ENCODE measurements at regions not wholly inside any gene's neighbourhood (a gene's known extent, or its start where the extent isn't known, plus 50 kb on each side); places are given as distances from the start of the nearest gene placed in this dataset.

GRCh38 chr12:104827587-104827986, 130.5 kb downstream of the SLC41A2 start:
- intact Hi-C loops (cut with micrococcal nuclease; ENCODE audit: unreplicated experiment): no loop called here
- Mint-ChIP-seq H3K4me3 (ENCODE audit: low read depth, unreplicated experiment) (no peak overlapping the region), H3K36me3 (ENCODE audit: insufficient read depth, unreplicated experiment) (no peaks in the 10 kb centered on the region), H3K27ac (ENCODE audit: unreplicated experiment) (no peak overlapping the region), H3K27me3 (ENCODE audit: unreplicated experiment) (no peaks in the 10 kb centered on the region), H3K9me3 (ENCODE audit: low read depth, unreplicated experiment) (peaks cover 7% of the 10 kb centered on the region), H3K4me1 (ENCODE audit: low read depth, unreplicated experiment) (no peaks in the 10 kb centered on the region)
- CTCF ChIA-PET: no interaction called here
- TF ChIP-seq CTCF (IDR thresholded peaks at IDR 0.05; ENCODE audit: unreplicated experiment): no peak
- no peak for DNase-seq
- BruUV-seq (replicated peaks): no TSS peak

- peaks cover 7% of the 10 kb centered on the region for H3K9me3 Mint-ChIP-seq (ENCODE audit: low read depth, unreplicated experiment)
- H3K36me3 Mint-ChIP-seq (ENCODE audit: insufficient read depth, unreplicated experiment): no peaks in the 10 kb centered on the region
- no peak for DNase-seq
- intact Hi-C loops (cut with micrococcal nuclease; ENCODE audit: unreplicated experiment): no loop called here
- BruUV-seq (replicated peaks): no TSS peak
- H3K4me1 Mint-ChIP-seq (ENCODE audit: low read depth, unreplicated experiment): no peaks in the 10 kb centered on the region
- CTCF ChIA-PET: no interaction called here
- no peaks in the 10 kb centered on the region for H3K27me3 Mint-ChIP-seq (ENCODE audit: unreplicated experiment)
- no peak overlapping the region for H3K4me3 Mint-ChIP-seq (ENCODE audit: low read depth, unreplicated experiment)
- H3K27ac Mint-ChIP-seq (ENCODE audit: unreplicated experiment): no peak overlapping the region
- no peak for TF ChIP-seq CTCF (IDR thresholded peaks at IDR 0.05; ENCODE audit: unreplicated experiment)
Observed at GRCh38 chr12:104825408-104825807, 132.7 kb downstream of the SLC41A2 start.

- Mint-ChIP-seq H3K4me3 (ENCODE audit: low read depth, unreplicated experiment) (no peak overlapping the region), H3K4me1 (ENCODE audit: low read depth, unreplicated experiment) (no peaks in the 10 kb centered on the region), H3K36me3 (ENCODE audit: insufficient read depth, unreplicated experiment) (no peaks in the 10 kb centered on the region), H3K27ac (ENCODE audit: unreplicated experiment) (no peak overlapping the region), H3K9me3 (ENCODE audit: low read depth, unreplicated experiment) (peaks cover 7% of the 10 kb centered on the region), H3K27me3 (ENCODE audit: unreplicated experiment) (no peaks in the 10 kb centered on the region)
- CTCF ChIA-PET: no interaction called here
- DNase-seq: no peak
- no TSS peak for BruUV-seq (replicated peaks)
- intact Hi-C loops (cut with micrococcal nuclease; ENCODE audit: unreplicated experiment): no loop called here
- TF ChIP-seq CTCF (IDR thresholded peaks at IDR 0.05; ENCODE audit: unreplicated experiment): no peak
Observed at GRCh38 chr12:104823985-104824461, 134.1 kb downstream of the SLC41A2 start.

GRCh38 chr12:104822941-104823340, 135.1 kb downstream of the SLC41A2 start:
- Mint-ChIP-seq H3K27me3 (ENCODE audit: unreplicated experiment) (no peaks in the 10 kb centered on the region), H3K36me3 (ENCODE audit: insufficient read depth, unreplicated experiment) (no peaks in the 10 kb centered on the region), H3K27ac (ENCODE audit: unreplicated experiment) (no peak overlapping the region), H3K4me1 (ENCODE audit: low read depth, unreplicated experiment) (no peaks in the 10 kb centered on the region), H3K9me3 (ENCODE audit: low read depth, unreplicated experiment) (peaks cover 7% of the 10 kb centered on the region), H3K4me3 (ENCODE audit: low read depth, unreplicated experiment) (no peak overlapping the region)
- CTCF ChIA-PET: no interaction called here
- intact Hi-C loops (cut with micrococcal nuclease; ENCODE audit: unreplicated experiment): no loop called here
- DNase-seq: no peak
- no peak for TF ChIP-seq CTCF (IDR thresholded peaks at IDR 0.05; ENCODE audit: unreplicated experiment)
- no TSS peak for BruUV-seq (replicated peaks)
